ENCODE measurements at regions not wholly inside any gene's neighbourhood (a gene's known extent, or its start where the extent isn't known, plus 50 kb on each side); places are given as distances from the start of the nearest gene placed in this dataset.

GRCh38 chr2:137865954-137866540 is 98.2 kb upstream of the HNMT start:
- TF ChIP-seq CTCF (IDR thresholded peaks at IDR 0.05; ENCODE audit: partially characterized antibody, unreplicated experiment): peak; percentile 74
- Mint-ChIP-seq H3K9me3 (ENCODE audit: unreplicated experiment) (no peaks in the 10 kb centered on the region), H3K27ac (ENCODE audit: unreplicated experiment) (no peak overlapping the region), H3K4me3 (ENCODE audit: unreplicated experiment) (no peak overlapping the region), H3K27me3 (ENCODE audit: unreplicated experiment) (no peaks in the 10 kb centered on the region), H3K4me1 (ENCODE audit: low read depth, unreplicated experiment) (peaks cover 6% of the 10 kb centered on the region), H3K36me3 (ENCODE audit: unreplicated experiment) (no peaks in the 10 kb centered on the region)
- peak; percentile 75 for DNase-seq

- no peaks in the 10 kb centered on the region for H3K36me3 Mint-ChIP-seq (ENCODE audit: unreplicated experiment)
- TF ChIP-seq CTCF (IDR thresholded peaks at IDR 0.05; ENCODE audit: partially characterized antibody, unreplicated experiment): no peak
- H3K27ac Mint-ChIP-seq (ENCODE audit: unreplicated experiment): no peak overlapping the region
- H3K4me1 Mint-ChIP-seq (ENCODE audit: low read depth, unreplicated experiment): no peaks in the 10 kb centered on the region
- H3K4me3 Mint-ChIP-seq (ENCODE audit: unreplicated experiment): no peak overlapping the region
- H3K27me3 Mint-ChIP-seq (ENCODE audit: unreplicated experiment): no peaks in the 10 kb centered on the region
- DNase-seq: no peak
- no peaks in the 10 kb centered on the region for H3K9me3 Mint-ChIP-seq (ENCODE audit: unreplicated experiment)
Measured at GRCh38 chr2:137870682-137871081, 93.6 kb upstream of the HNMT start.

- DNase-seq: no peak
- H3K27me3 Mint-ChIP-seq (ENCODE audit: unreplicated experiment): no peaks in the 10 kb centered on the region
- H3K27ac Mint-ChIP-seq (ENCODE audit: unreplicated experiment): no peak overlapping the region
- TF ChIP-seq CTCF (IDR thresholded peaks at IDR 0.05; ENCODE audit: partially characterized antibody, unreplicated experiment): no peak
- no peaks in the 10 kb centered on the region for H3K36me3 Mint-ChIP-seq (ENCODE audit: unreplicated experiment)
- no peaks in the 10 kb centered on the region for H3K9me3 Mint-ChIP-seq (ENCODE audit: unreplicated experiment)
- H3K4me3 Mint-ChIP-seq (ENCODE audit: unreplicated experiment): no peak overlapping the region
- H3K4me1 Mint-ChIP-seq (ENCODE audit: low read depth, unreplicated experiment): no peaks in the 10 kb centered on the region
Measured at GRCh38 chr2:137872577-137872976, 91.7 kb upstream of the HNMT start.

- no peaks in the 10 kb centered on the region for H3K4me1 Mint-ChIP-seq (ENCODE audit: low read depth, unreplicated experiment)
- no peak overlapping the region for H3K27ac Mint-ChIP-seq (ENCODE audit: unreplicated experiment)
- H3K27me3 Mint-ChIP-seq (ENCODE audit: unreplicated experiment): no peaks in the 10 kb centered on the region
- no peak for DNase-seq
- no peaks in the 10 kb centered on the region for H3K36me3 Mint-ChIP-seq (ENCODE audit: unreplicated experiment)
- no peak overlapping the region for H3K4me3 Mint-ChIP-seq (ENCODE audit: unreplicated experiment)
- H3K9me3 Mint-ChIP-seq (ENCODE audit: unreplicated experiment): no peaks in the 10 kb centered on the region
- TF ChIP-seq CTCF (IDR thresholded peaks at IDR 0.05; ENCODE audit: partially characterized antibody, unreplicated experiment): no peak
Measured at GRCh38 chr2:137873536-137874244, 90.6 kb upstream of the HNMT start.

GRCh38 chr2:137879121-137879520 is 85.2 kb upstream of the HNMT start:
- H3K27ac Mint-ChIP-seq (ENCODE audit: unreplicated experiment): no peak overlapping the region
- H3K4me1 Mint-ChIP-seq (ENCODE audit: low read depth, unreplicated experiment): no peaks in the 10 kb centered on the region
- H3K9me3 Mint-ChIP-seq (ENCODE audit: unreplicated experiment): no peaks in the 10 kb centered on the region
- peaks cover 5% of the 10 kb centered on the region for H3K36me3 Mint-ChIP-seq (ENCODE audit: unreplicated experiment)
- TF ChIP-seq CTCF (IDR thresholded peaks at IDR 0.05; ENCODE audit: partially characterized antibody, unreplicated experiment): no peak
- no peak for DNase-seq
- H3K4me3 Mint-ChIP-seq (ENCODE audit: unreplicated experiment): no peak overlapping the region
- H3K27me3 Mint-ChIP-seq (ENCODE audit: unreplicated experiment): no peaks in the 10 kb centered on the region

Measured in glutamatergic neuron (in vitro differentiated cells).